HG02763 (cell line): ENCODE measurements at regions not wholly inside any gene's neighbourhood (a gene's known extent, or its start where the extent isn't known, plus 50 kb on each side); places are given as distances from the start of the nearest gene placed in this dataset.

Source experiments
- ATAC-seq: cut with Tn5 transposase; IDR thresholded peaks from one replicate; pipeline ENCODE4 v1.9.1; 2021; ENCODE audit warnings: mild to moderate bottlenecking, moderate library complexity; ENCODE audit not compliant: unreplicated experiment

- no peak for ATAC-seq
These were observed 223.2 kb upstream of the THBS1 start for GRCh38 chr15:39357480-39358268.

- ATAC-seq: no peak
These were observed 222.3 kb upstream of the THBS1 start for GRCh38 chr15:39358441-39359041.

GRCh38 chr15:39359771-39360170, 221.1 kb upstream of the THBS1 start:
- ATAC-seq: no peak

- no peak for ATAC-seq
These were observed 220.4 kb upstream of the THBS1 start for GRCh38 chr15:39360452-39360851.

- no peak for ATAC-seq
These were observed 219.4 kb upstream of the THBS1 start for GRCh38 chr15:39361497-39361896.

- no peak for ATAC-seq
These were observed 217.9 kb upstream of the THBS1 start for GRCh38 chr15:39362821-39363561.

- ATAC-seq: no peak
These were observed 216.9 kb upstream of the THBS1 start for GRCh38 chr15:39363761-39364586.

GRCh38 chr15:39364721-39365120, 216.2 kb upstream of the THBS1 start:
- no peak for ATAC-seq

GRCh38 chr15:39365161-39365560, 215.7 kb upstream of the THBS1 start:
- ATAC-seq: no peak

GRCh38 chr15:39365873-39366272, 215.0 kb upstream of the THBS1 start:
- no peak for ATAC-seq

GRCh38 chr15:39367596-39367995, 213.3 kb upstream of the THBS1 start:
- ATAC-seq: no peak

GRCh38 chr15:39369768-39370167, 211.1 kb upstream of the THBS1 start:
- ATAC-seq: no peak

- no peak for ATAC-seq
These were observed 204.4 kb upstream of the THBS1 start for GRCh38 chr15:39376371-39376909.

GRCh38 chr15:39381517-39381916, 199.4 kb upstream of the THBS1 start:
- peak; percentile 74 for ATAC-seq

- no peak for ATAC-seq
These were observed 192.8 kb upstream of the THBS1 start for GRCh38 chr15:39388118-39388517.

GRCh38 chr15:39391230-39391629, 189.6 kb upstream of the THBS1 start:
- ATAC-seq: no peak

- no peak for ATAC-seq
These were observed 188.3 kb upstream of the THBS1 start for GRCh38 chr15:39392469-39393047.

GRCh38 chr15:39393575-39394335, 187.1 kb upstream of the THBS1 start:
- no peak for ATAC-seq

- no peak for ATAC-seq
These were observed 186.4 kb upstream of the THBS1 start for GRCh38 chr15:39394496-39394895.
